PFSK-1 (cell line): ENCODE measurements at regions not wholly inside any gene's neighbourhood (a gene's known extent, or its start where the extent isn't known, plus 50 kb on each side); places are given as distances from the start of the nearest gene placed in this dataset.

Source experiments
- FOXP2 ChIP-seq: optimal IDR thresholded peaks from 2 replicates; pipeline ENCODE3; 2011; ENCODE audit warnings: borderline replicate concordance, control low read depth, inconsistent platforms; ENCODE audit not compliant: insufficient read depth; ENCODE audit errors: extremely low read length, extremely low read depth
- POLR2AphosphoS5 ChIP-seq: IDR thresholded peaks from 2 replicates; pipeline ENCODE4 v1.6.1; 2012; ENCODE audit warnings: low read depth, mild to moderate bottlenecking, control low read depth, low read length, moderate library complexity
- SIN3A ChIP-seq: IDR thresholded peaks from 2 replicates; pipeline ENCODE4 v1.6.1; 2012; ENCODE audit warnings: mild to moderate bottlenecking, low read length, moderate library complexity, borderline replicate concordance; ENCODE audit not compliant: insufficient read depth
- TAF1 ChIP-seq: IDR thresholded peaks from 2 replicates; pipeline ENCODE4 v1.6.1; 2012; ENCODE audit warnings: low read length, control low read depth, borderline replicate concordance; ENCODE audit not compliant: insufficient read depth
- TF ChIP-seq, protein P1 (sequence below), 2 experiments: IDR thresholded peaks; 2 replicates each; pipeline versions ENCODE4 v1.6.1 to v1.8.0; 2011 to 2012; ENCODE audit warnings: low read depth in 2 of 2, low read length in 2 of 2, control low read depth in 1 of 2, inconsistent platforms in 1 of 2, mild to moderate bottlenecking in 1 of 2, moderate library complexity in 1 of 2; ENCODE audit not compliant: insufficient read depth in 1 of 2

DNA sequence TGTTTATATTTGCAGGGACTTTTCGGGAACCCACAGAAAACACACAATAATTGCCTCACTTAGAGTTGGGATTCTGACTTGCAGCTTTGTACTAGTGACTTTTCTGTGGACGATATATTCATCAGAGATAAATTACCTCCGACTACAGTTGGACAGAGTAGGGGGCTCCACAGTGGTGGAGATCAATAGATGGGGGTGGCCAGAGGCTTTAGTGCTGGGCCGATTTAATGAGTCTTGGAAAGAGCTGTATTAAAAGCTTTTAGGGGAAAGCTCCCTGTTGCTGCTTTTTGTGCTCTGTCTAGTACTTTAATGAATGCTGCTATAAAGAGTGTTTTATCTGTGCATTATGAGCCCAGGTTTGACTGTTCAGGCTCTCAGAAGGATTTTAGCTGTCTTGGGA, 359.2 kb upstream of the DPYD start:
- TF ChIP-seq SIN3A (no peak), FOXP2 (no peak), POLR2AphosphoS5 (no peak), TAF1 (no peak)
- TF ChIP-seq, protein P1, sequence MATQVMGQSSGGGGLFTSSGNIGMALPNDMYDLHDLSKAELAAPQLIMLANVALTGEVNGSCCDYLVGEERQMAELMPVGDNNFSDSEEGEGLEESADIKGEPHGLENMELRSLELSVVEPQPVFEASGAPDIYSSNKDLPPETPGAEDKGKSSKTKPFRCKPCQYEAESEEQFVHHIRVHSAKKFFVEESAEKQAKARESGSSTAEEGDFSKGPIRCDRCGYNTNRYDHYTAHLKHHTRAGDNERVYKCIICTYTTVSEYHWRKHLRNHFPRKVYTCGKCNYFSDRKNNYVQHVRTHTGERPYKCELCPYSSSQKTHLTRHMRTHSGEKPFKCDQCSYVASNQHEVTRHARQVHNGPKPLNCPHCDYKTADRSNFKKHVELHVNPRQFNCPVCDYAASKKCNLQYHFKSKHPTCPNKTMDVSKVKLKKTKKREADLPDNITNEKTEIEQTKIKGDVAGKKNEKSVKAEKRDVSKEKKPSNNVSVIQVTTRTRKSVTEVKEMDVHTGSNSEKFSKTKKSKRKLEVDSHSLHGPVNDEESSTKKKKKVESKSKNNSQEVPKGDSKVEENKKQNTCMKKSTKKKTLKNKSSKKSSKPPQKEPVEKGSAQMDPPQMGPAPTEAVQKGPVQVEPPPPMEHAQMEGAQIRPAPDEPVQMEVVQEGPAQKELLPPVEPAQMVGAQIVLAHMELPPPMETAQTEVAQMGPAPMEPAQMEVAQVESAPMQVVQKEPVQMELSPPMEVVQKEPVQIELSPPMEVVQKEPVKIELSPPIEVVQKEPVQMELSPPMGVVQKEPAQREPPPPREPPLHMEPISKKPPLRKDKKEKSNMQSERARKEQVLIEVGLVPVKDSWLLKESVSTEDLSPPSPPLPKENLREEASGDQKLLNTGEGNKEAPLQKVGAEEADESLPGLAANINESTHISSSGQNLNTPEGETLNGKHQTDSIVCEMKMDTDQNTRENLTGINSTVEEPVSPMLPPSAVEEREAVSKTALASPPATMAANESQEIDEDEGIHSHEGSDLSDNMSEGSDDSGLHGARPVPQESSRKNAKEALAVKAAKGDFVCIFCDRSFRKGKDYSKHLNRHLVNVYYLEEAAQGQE (IDR thresholded peaks at IDR 0.05; ENCODE audit: insufficient read depth in 1 of 2, low read depth in 2 of 2, low read length in 2 of 2): no peak

DNA sequence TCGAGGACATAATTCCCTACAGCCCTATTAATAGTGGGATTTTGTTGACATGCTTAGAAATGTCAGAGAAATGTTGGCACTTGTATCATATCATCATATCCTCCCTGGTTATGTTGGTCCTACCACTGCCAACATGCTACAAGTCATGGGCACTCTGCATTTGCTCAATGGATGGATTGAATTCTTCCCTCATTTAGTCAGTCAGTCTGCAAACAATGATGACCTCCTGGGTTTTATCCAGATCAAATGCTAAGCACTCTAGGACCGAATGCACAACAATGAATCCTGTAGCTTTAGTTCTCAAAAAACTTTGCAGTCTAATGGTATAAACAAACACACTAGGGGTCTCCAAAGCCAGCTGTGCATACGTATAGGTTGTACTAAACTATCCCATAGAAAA, 357.2 kb upstream of the DPYD start:
- TF ChIP-seq, protein P1 (IDR thresholded peaks at IDR 0.05; ENCODE audit: insufficient read depth in 1 of 2, low read depth in 2 of 2, low read length in 2 of 2): no peak
- no peak for TF ChIP-seq POLR2AphosphoS5
- no peak for TF ChIP-seq TAF1
- no peak for TF ChIP-seq SIN3A
- TF ChIP-seq FOXP2: no peak

DNA sequence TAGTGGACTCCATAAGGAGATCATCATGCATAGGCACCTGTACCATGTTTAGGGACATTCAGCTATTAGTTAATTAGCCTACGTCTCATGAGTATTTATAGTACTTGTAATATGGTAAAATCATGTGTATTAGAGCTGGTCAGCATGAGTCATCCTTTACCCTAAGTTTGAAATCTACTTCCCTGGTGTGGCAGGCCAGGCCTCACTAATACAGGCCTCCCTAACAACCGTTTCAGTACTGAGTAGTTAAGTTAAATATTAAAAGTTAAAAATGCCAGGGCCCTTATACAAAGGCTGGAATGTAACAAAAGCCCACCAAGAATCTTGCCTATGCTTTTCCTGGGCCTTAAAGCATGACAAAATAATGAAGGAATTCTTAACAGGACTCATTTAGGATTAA, 356.3 kb upstream of the DPYD start:
- TF ChIP-seq TAF1 (no peak), POLR2AphosphoS5 (no peak), SIN3A (no peak), FOXP2 (no peak)
- TF ChIP-seq, protein P1 (IDR thresholded peaks at IDR 0.05; ENCODE audit: insufficient read depth in 1 of 2, low read depth in 2 of 2, low read length in 2 of 2): no peak

DNA sequence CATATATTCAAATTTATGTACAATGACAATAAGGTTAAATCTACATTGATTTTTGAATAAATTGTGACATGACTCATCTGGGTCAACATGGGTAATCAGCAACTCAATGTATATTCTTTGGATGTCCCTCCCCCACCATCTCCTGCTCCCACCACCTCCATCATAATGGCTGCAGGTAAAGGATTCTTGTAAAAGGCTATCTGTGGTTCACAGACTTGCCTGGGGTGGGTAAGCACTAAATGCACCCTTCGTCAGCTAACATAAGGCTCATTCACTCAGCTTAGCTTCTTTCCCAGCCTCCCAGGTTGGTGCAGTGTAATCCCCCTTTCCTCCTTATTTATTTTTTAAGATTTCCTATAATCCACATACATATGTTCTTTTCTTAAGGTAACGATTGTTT, 355.7 kb upstream of the DPYD start:
- TF ChIP-seq FOXP2 (no peak), POLR2AphosphoS5 (no peak), SIN3A (no peak), TAF1 (no peak)
- TF ChIP-seq, protein P1 (IDR thresholded peaks at IDR 0.05; ENCODE audit: insufficient read depth in 1 of 2, low read depth in 2 of 2, low read length in 2 of 2): no peak

DNA sequence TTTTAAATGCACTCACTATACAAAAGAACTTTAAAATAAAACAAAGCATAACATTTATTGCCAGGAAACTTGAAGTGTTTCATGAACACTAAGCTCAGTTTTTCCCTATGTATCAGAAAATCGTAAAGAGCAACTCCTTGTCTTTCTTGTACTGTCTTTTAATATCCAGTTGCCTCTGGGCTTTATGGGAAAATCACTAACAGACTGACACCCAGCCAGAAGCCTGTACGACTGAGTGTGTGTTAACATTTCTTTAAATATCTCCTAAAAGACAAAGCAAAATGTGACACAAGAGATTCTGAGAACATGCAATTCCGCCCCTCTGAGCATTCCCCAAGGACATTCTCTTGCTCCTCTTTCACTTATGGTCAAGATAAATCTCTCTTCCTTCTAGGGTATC, 347.5 kb upstream of the DPYD start:
- TF ChIP-seq TAF1: no peak
- no peak for TF ChIP-seq POLR2AphosphoS5
